IMR-90 (cell line): ENCODE measurements at regions not wholly inside any gene's neighbourhood (a gene's known extent, or its start where the extent isn't known, plus 50 kb on each side); places are given as distances from the start of the nearest gene placed in this dataset.

Source experiments
- ATAC-seq: fragments of 200-7000 bp; cut with Tn5 transposase; 2 replicates; pipeline ENCODE4 v1.9.1; 2020; ENCODE audit warnings: low read depth, mild to moderate bottlenecking, moderate library complexity
- BruUV-seq: library from RNA; stranded (reverse); fragments of 400-500 nt; replicated peaks from 2 replicates; lab custom pipeline; 2021; lab: Mats Ljungman, UMichigan
- CTCF ChIA-PET: fragments of 300-600 bp; formaldehyde crosslinking; extraction: SDS; loops from one replicate; lab custom pipeline; 2021; ENCODE audit warnings: antibody characterized with exemption; lab: Yijun Ruan, JAX
- POLR2A ChIA-PET: fragments of 300-600 bp; sonication (Branson Sonifier 250); formaldehyde crosslinking; loops from one replicate; lab custom pipeline; 2022; ENCODE audit warnings: antibody characterized with exemption; ENCODE audit not compliant: unreplicated experiment; lab: Charles Lee
- DNase-seq: peaks from one replicate; pipeline ENCODE4 v3.0.0; 2013
- H2AFZ ChIP-seq: replicated peaks from 2 replicates; pipeline ENCODE3; 2013; ENCODE audit warnings: low read length, mild to moderate bottlenecking; ENCODE audit not compliant: poor library complexity
- H2AK5ac ChIP-seq: 2 replicates; pipeline ENCODE4 v1.6.1; 2013; ENCODE audit warnings: low read depth, low read length, inconsistent platforms
- H2AK9ac ChIP-seq: replicated peaks from 2 replicates; pipeline ENCODE3; 2013; ENCODE audit warnings: mild to moderate bottlenecking, low read depth, low read length, moderate library complexity; ENCODE audit not compliant: poor library complexity
- H2BK120ac ChIP-seq: 2 replicates; pipeline ENCODE4 v1.6.1; 2013; ENCODE audit warnings: low read depth, low read length, inconsistent platforms
- H2BK15ac ChIP-seq: 3 replicates; pipeline ENCODE4 v1.6.1; 2013; ENCODE audit warnings: low read depth, low read length, inconsistent platforms
- H2BK20ac ChIP-seq: 2 replicates; pipeline ENCODE4 v1.6.1; 2013; ENCODE audit warnings: low read depth, mild to moderate bottlenecking, inconsistent platforms, low read length, moderate library complexity
- H2BK5ac ChIP-seq: 2 replicates; pipeline ENCODE4 v1.6.1; 2013; ENCODE audit warnings: mild to moderate bottlenecking, low read depth, low read length, inconsistent platforms; ENCODE audit not compliant: poor library complexity, severe bottlenecking
- H3K14ac ChIP-seq: replicated peaks from 2 replicates; pipeline ENCODE4 v1.6.1; 2013; ENCODE audit warnings: low read depth, low read length, inconsistent platforms
- H3K18ac ChIP-seq: 2 replicates; pipeline ENCODE4 v1.6.1; 2013; ENCODE audit warnings: low read depth, low read length, control low read depth
- H3K23ac ChIP-seq: 2 replicates; pipeline ENCODE4 v1.6.1; 2013; ENCODE audit warnings: low read depth, low read length, inconsistent platforms
- H3K27ac ChIP-seq: 2 replicates; pipeline ENCODE4 v1.5.1; 2013; ENCODE audit warnings: mild to moderate bottlenecking, control low read depth, low read length; ENCODE audit not compliant: insufficient read depth
- H3K27me3 ChIP-seq: 2 replicates; pipeline ENCODE4 v1.6.1; 2013; ENCODE audit warnings: low read length; ENCODE audit not compliant: control insufficient read depth, insufficient read depth
- H3K36me3 ChIP-seq: 2 replicates; pipeline ENCODE4 v1.6.1; 2013; ENCODE audit warnings: low read length, mixed read lengths; ENCODE audit not compliant: control insufficient read depth, insufficient read depth
- H3K4ac ChIP-seq: 2 replicates; pipeline ENCODE4 v1.6.1; 2013; ENCODE audit warnings: low read depth, low read length, inconsistent platforms
- H3K4me1 ChIP-seq: 2 replicates; pipeline ENCODE4 v1.6.1; 2013; ENCODE audit warnings: low read length, mixed read lengths; ENCODE audit not compliant: control insufficient read depth, insufficient read depth
- H3K4me2 ChIP-seq: 2 replicates; pipeline ENCODE4 v1.6.1; 2013; ENCODE audit warnings: low read depth, mild to moderate bottlenecking, control low read depth, low read length, moderate library complexity
- H3K4me3 ChIP-seq: 2 replicates; pipeline ENCODE4 v1.5.1; 2013; ENCODE audit warnings: low read depth, mild to moderate bottlenecking, control low read depth, low read length, moderate library complexity; ENCODE audit not compliant: insufficient read depth
- H3K56ac ChIP-seq: 2 replicates; pipeline ENCODE4 v1.6.1; 2013; ENCODE audit warnings: low read length, inconsistent platforms; ENCODE audit not compliant: insufficient read depth; ENCODE audit errors: extremely low read depth
- H3K79me1 ChIP-seq, 2 experiments: 2 replicates each; pipeline ENCODE4 v1.6.1; 2013; ENCODE audit warnings: low read length in 2 of 2, inconsistent platforms in 1 of 2, low read depth in 1 of 2
- H3K9ac ChIP-seq: 2 replicates; pipeline ENCODE4 v1.6.1; 2013; ENCODE audit warnings: low read depth, low read length, control low read depth
- H3K9me1 ChIP-seq: 2 replicates; pipeline ENCODE4 v1.6.1; 2013; ENCODE audit warnings: low read length, inconsistent platforms; ENCODE audit not compliant: insufficient read depth
- H3K9me3 ChIP-seq: 2 replicates; pipeline ENCODE4 v1.6.1; 2013; ENCODE audit warnings: low read length; ENCODE audit not compliant: control insufficient read depth, insufficient read depth
- H4K20me1 ChIP-seq: 2 replicates; pipeline ENCODE4 v1.6.1; 2013; ENCODE audit warnings: low read length, inconsistent platforms; ENCODE audit not compliant: insufficient read depth
- H4K5ac ChIP-seq: 2 replicates; pipeline ENCODE4 v1.6.1; 2013; ENCODE audit warnings: mild to moderate bottlenecking, low read depth, low read length, control low read depth
- H4K8ac ChIP-seq, 2 experiments: 2 replicates each; pipeline ENCODE4 v1.6.1; 2013; ENCODE audit warnings: low read depth in 2 of 2, low read length in 2 of 2, control low read depth in 1 of 2, inconsistent platforms in 1 of 2
- H4K91ac ChIP-seq: 2 replicates; pipeline ENCODE4 v1.6.1; 2013; ENCODE audit warnings: low read depth, low read length, inconsistent platforms; ENCODE audit not compliant: insufficient read depth
- CEBPB ChIP-seq: IDR thresholded peaks from 2 replicates; pipeline ENCODE4 v1.6.1; 2012; ENCODE audit warnings: low read depth, low read length, improper control_type of control experiment
- CHD1 ChIP-seq: IDR thresholded peaks from 2 replicates; pipeline ENCODE4 v1.6.1; 2012; ENCODE audit warnings: low read depth, low read length, improper control_type of control experiment
- FOS ChIP-seq: fragments of 150-350 bp; IDR thresholded peaks from 2 replicates; pipeline ENCODE4 v1.6.1; 2016; ENCODE audit warnings: low read depth, low read length
- MXI1 ChIP-seq: IDR thresholded peaks from 2 replicates; pipeline ENCODE4 v1.6.1; 2012; ENCODE audit warnings: low read depth, mild to moderate bottlenecking, low read length, moderate library complexity, borderline replicate concordance
- RCOR1 ChIP-seq: IDR thresholded peaks from 2 replicates; pipeline ENCODE4 v1.6.1; 2012; ENCODE audit warnings: mild to moderate bottlenecking, low read length, improper control_type of control experiment; ENCODE audit not compliant: insufficient replicate concordance
- SMC3 ChIP-seq: fragments of 150-350 bp; IDR thresholded peaks from 2 replicates; pipeline ENCODE4 v1.6.1; 2016; ENCODE audit warnings: low read depth, mild to moderate bottlenecking, antibody characterized with exemption, low read length, moderate library complexity
- WGBS, 2 experiments: methylation state at CpG; one replicate each; pipeline versions ENCODE4 v1.1.5 to v1.1.7; 2013; ENCODE audit warnings: missing lambda C conversion rate in 2 of 2; ENCODE audit not compliant: insufficient read length in 1 of 2; ENCODE audit errors: extremely low coverage in 2 of 2; 5-methylcytosine and 5-hydroxymethylcytosine counted together
- dilution Hi-C: fragments of 300-500 bp; cut with HindIII; formaldehyde crosslinking; loops from one replicate; pipeline ENCODE4 v1.14.3; 2018; ENCODE audit warnings: low sequenced_read_pairs; ENCODE audit not compliant: unreplicated experiment
- in situ Hi-C: fragments of 300-500 bp; cut with MboI; formaldehyde crosslinking; loops from 3 replicates; pipeline ENCODE4 v1.14.3; 2019; ENCODE audit warnings: low sequenced_read_pairs, inconsistent platforms, mixed read lengths
- intact Hi-C: fragments of 100-400 bp; cut with micrococcal nuclease; formaldehyde crosslinking; loops from 2 replicates; pipeline ENCODE4 v1.10.0; 2022
- TF ChIP-seq, protein P1 (sequence below): fragments of 150-350 bp; IDR thresholded peaks from 2 replicates; pipeline ENCODE4 v1.6.1; 2017; ENCODE audit warnings: mild to moderate bottlenecking, antibody characterized with exemption, low read length, low read depth
- TF ChIP-seq, protein P2 (sequence below): conservative IDR thresholded peaks from 2 replicates; pipeline ENCODE4 v1.5.1; 2012; ENCODE audit warnings: mild to moderate bottlenecking, low read depth, low read length, improper control_type of control experiment

DNA sequence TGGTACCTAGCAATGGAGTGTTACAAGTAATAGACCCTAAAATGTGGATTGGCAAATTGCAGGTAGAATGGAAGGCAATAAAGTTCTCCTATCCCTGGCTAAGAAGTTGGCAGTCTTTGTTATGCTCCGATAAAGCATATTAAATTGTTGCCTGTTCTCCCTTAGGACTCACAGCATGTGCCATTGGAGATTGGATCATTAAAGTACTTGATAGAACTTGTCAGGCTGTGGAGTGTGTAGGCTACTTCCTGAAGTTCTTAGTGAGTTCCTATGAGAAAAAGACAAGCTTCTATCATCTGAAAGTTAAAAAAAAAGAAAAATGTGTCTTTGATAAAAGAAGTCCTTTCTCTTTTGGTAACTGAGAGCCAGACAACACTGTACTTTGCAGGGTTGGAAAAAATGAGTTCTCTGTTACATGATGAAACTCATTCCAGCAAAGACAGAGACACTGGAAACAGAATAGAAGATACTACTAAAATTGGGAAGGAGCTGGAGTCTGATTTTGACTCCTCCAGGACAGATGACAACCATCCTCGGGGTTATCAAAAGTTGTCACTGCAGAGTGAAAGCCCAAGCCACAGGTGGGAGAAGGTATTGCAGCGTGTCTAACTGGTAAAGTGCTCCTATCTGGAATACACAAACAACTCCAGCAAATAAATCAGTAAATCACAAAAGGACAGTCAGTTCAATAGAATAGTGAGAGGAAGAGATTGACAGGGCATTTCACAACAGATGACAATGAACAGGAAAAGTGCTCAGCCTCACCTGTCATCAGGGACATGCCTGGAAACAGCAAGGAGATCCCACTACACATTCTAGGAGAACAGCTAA lies 87.5 kb upstream of the WDR26 start:
- no peak overlapping the region for H3K9ac ChIP-seq
- no peak overlapping the region for H3K18ac ChIP-seq
- ATAC-seq, result no peak
- no peaks in the 10 kb centered on the region for H3K9me3 ChIP-seq
- H4K5ac ChIP-seq, result no peak overlapping the region
- CTCF ChIA-PET, result interaction anchor here (1.0 to 1.2 kb wide), 2 partner anchors 69 to 122 kb away, joined by 3 read pairs; no protein-coding TSS in a partner anchor
- H2BK5ac ChIP-seq, result no peak overlapping the region
- H2BK120ac ChIP-seq, result no peak overlapping the region
- no peak overlapping the region for H4K91ac ChIP-seq
- no peak overlapping the region for H2AK9ac ChIP-seq
- no peaks in the 10 kb centered on the region for H4K20me1 ChIP-seq
- in situ Hi-C loops, result no loop called here
- dilution Hi-C loops, result no loop called here
- no peaks in the 10 kb centered on the region for H3K36me3 ChIP-seq
- H3K4me3 ChIP-seq, result no peak overlapping the region
- no peak overlapping the region for H4K8ac ChIP-seq
- peaks cover 9% of the 10 kb centered on the region; the same call in 1 of the 2 replicates for H3K9me1 ChIP-seq
- no peak overlapping the region for H3K14ac ChIP-seq
- H2AK5ac ChIP-seq, result no peak overlapping the region
- peaks cover 5% of the 10 kb centered on the region; the same call in 1 of the 2 replicates for H3K4me1 ChIP-seq
- H3K27me3 ChIP-seq, result no peaks in the 10 kb centered on the region
- no peak overlapping the region for H2AFZ ChIP-seq
- H3K56ac ChIP-seq, result no peak overlapping the region
- no peak overlapping the region for H3K23ac ChIP-seq
- H2BK20ac ChIP-seq, result no peak overlapping the region
- intact Hi-C loops, result loop anchor here (5.0 kb wide), 1 partner anchor 60 kb away; no protein-coding TSS in a partner anchor
- POLR2A ChIA-PET, result no interaction called here
- H3K79me1 ChIP-seq, result no peaks in the 10 kb centered on the region
- no TSS peak for BruUV-seq
- no peak overlapping the region for H3K27ac ChIP-seq
- no CpG with 5 or more reads among the region's 3 CpGs for WGBS, 2 experiments
- no peak overlapping the region for H3K4me2 ChIP-seq
- TF ChIP-seq SMC3 (no peak), FOS (no peak), CEBPB (no peak), RCOR1 (no peak), CHD1 (no peak), MXI1 (no peak)
- TF ChIP-seq, protein P1, sequence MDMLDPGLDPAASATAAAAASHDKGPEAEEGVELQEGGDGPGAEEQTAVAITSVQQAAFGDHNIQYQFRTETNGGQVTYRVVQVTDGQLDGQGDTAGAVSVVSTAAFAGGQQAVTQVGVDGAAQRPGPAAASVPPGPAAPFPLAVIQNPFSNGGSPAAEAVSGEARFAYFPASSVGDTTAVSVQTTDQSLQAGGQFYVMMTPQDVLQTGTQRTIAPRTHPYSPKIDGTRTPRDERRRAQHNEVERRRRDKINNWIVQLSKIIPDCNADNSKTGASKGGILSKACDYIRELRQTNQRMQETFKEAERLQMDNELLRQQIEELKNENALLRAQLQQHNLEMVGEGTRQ, result no peak
- TF ChIP-seq, protein P2, sequence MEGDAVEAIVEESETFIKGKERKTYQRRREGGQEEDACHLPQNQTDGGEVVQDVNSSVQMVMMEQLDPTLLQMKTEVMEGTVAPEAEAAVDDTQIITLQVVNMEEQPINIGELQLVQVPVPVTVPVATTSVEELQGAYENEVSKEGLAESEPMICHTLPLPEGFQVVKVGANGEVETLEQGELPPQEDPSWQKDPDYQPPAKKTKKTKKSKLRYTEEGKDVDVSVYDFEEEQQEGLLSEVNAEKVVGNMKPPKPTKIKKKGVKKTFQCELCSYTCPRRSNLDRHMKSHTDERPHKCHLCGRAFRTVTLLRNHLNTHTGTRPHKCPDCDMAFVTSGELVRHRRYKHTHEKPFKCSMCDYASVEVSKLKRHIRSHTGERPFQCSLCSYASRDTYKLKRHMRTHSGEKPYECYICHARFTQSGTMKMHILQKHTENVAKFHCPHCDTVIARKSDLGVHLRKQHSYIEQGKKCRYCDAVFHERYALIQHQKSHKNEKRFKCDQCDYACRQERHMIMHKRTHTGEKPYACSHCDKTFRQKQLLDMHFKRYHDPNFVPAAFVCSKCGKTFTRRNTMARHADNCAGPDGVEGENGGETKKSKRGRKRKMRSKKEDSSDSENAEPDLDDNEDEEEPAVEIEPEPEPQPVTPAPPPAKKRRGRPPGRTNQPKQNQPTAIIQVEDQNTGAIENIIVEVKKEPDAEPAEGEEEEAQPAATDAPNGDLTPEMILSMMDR, result no peak
- DNase-seq, result no peak
- no peak overlapping the region for H3K4ac ChIP-seq
- no peak overlapping the region for H2BK15ac ChIP-seq
